ENCODE measurements at regions not wholly inside any gene's neighbourhood (a gene's known extent, or its start where the extent isn't known, plus 50 kb on each side); places are given as distances from the start of the nearest gene placed in this dataset.
A peak's percentile ranks its signal among the peaks of the same experiment; 100 is the strongest.

DNA sequence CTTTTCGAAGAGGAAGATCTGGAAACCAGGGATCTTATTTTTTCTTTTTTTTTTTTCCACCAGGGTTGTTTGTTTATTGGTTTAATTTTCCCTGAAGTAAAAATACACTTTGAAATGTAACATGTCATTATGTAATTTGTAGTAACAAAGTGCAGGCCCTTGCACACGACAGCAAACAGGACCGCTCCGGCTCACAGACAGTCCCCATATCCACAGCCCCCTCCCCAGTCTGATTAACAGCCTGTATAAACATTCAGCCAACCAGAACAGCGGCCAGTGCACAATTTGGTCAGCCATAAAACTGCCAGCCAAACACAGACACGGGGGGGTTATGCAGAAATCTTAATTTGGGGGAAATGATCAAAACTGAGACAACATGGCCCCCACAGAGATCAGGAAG lies 431.6 kb upstream of the NPVF start:
- H3K4me3 ChIP-seq (ENCODE audit: control insufficient read depth, low read depth, low read length), result no peak overlapping the region
- no peak for DNase-seq (ENCODE audit: low read depth)

DNA sequence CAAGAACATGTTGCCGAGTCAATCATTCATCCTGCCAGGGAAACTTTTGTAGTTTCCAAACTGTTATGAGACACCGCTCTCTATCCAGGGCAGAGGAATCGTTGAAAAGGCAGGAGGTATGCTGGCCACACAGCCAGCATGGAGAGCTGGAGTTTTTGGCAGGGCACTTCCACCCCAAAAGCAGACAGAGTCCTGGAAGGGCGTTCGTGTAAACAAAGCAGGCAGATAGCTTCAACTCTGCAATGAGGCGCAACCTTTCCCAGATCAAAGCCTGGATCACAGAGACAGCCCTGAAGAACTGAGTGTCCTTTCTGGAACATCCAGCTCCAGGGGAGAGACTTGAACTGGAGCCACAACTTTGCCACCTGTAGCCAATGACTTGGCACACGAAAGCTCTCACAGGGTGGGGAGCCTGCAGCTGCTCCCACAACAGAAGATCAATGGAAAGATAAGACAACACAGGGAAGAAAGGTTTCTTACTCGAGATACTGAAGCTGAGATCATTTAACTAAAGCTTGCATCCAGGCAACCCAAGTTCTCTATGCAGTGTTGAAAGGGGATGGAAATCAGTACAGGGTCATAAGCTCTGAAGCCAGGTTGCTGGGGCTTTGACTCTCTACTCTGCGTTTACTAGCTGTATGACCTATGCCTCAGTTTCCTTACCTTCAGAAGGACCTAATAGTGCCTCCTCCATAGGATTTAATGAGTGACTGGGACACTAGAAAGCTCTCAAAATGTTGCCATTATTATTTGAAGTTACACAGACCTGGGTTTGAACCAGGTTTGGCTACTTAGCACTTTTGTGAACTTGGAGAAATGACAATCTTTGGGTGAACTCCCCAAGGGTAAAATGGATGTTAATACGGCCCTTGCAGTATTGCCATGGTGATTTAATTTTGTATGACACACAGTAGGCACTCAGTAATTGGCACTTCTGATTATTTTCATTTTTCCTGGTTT lies 434.8 kb upstream of the NPVF start:
- no peak for DNase-seq (ENCODE audit: low read depth)
- no peak overlapping the region for H3K4me3 ChIP-seq (ENCODE audit: control insufficient read depth, low read depth, low read length)
- TF ChIP-seq, protein P1, sequence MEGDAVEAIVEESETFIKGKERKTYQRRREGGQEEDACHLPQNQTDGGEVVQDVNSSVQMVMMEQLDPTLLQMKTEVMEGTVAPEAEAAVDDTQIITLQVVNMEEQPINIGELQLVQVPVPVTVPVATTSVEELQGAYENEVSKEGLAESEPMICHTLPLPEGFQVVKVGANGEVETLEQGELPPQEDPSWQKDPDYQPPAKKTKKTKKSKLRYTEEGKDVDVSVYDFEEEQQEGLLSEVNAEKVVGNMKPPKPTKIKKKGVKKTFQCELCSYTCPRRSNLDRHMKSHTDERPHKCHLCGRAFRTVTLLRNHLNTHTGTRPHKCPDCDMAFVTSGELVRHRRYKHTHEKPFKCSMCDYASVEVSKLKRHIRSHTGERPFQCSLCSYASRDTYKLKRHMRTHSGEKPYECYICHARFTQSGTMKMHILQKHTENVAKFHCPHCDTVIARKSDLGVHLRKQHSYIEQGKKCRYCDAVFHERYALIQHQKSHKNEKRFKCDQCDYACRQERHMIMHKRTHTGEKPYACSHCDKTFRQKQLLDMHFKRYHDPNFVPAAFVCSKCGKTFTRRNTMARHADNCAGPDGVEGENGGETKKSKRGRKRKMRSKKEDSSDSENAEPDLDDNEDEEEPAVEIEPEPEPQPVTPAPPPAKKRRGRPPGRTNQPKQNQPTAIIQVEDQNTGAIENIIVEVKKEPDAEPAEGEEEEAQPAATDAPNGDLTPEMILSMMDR (conservative IDR thresholded peaks at IDR 0.05; ENCODE audit: control insufficient read depth, insufficient read depth, low read depth, low read length), result no peak

More for the DNA sequence above, 431.6 kb upstream of the NPVF start:
- TF ChIP-seq, protein P1 (conservative IDR thresholded peaks at IDR 0.05; ENCODE audit: control insufficient read depth, insufficient read depth, low read depth, low read length), result no peak

DNA sequence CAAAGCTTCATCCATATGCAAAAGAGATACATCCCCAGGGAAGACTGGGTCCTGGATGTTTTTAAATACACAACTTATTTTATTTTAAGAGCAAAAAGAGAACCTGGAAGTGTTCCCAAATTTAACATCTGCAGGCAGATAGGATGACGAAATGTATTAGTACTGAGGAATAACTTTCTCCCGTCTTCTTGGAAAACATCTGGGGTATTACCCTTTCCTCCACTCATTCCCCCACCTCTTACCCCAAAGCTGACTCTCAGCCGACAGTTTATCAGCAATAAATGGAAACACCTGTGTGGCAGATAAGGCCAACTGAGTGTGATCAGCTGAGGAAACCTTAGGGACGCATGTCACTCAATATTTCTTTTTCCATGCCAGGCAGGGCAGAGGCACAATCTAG lies 435.6 kb upstream of the NPVF start:
- TF ChIP-seq, protein P1 (conservative IDR thresholded peaks at IDR 0.05; ENCODE audit: control insufficient read depth, insufficient read depth, low read depth, low read length), result no peak
- H3K4me3 ChIP-seq (ENCODE audit: control insufficient read depth, low read depth, low read length), result no peak overlapping the region
- DNase-seq (ENCODE audit: low read depth), result peak; percentile 53

DNA sequence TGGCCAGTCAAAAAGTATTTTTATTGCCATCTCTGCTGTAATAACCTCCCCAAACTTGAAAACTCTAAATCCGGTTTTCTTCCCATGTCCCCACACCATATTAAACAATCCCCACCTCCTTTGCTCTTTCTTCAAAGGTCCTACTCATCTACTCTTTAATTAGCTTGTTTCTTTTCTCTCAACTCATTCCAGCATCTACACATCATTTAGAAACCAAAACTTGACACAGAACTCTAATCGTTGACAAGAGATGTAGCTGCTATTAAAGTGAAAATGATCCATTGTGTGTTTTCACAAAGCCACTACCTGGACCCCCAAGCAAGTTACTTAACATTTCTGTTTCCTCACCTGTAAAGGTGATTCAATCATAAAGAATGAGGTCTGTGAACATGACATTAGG lies 436.3 kb upstream of the NPVF start:
- TF ChIP-seq, protein P1 (conservative IDR thresholded peaks at IDR 0.05; ENCODE audit: control insufficient read depth, insufficient read depth, low read depth, low read length), result no peak

DNA sequence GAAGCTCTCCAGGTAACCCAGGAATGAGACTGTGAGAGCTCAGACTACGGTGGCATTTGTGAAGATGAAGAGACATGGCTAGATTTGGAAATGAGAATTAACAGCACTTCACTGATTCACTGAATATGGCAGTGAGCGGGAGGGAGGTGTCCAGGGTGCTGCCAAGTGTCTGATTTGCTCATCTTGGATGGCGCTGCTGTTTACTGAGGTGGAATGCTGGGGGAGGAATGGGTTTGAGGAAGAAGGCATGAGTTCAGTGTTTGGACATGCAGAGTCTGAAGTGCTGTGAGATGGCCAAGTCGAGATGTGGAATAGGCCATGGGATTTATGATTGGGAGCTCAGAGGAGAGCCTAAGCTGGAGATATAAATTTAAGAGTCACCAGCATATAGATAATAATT lies 437.1 kb upstream of the NPVF start:
- no peak overlapping the region for H3K4me3 ChIP-seq (ENCODE audit: control insufficient read depth, low read depth, low read length)
- TF ChIP-seq, protein P1 (conservative IDR thresholded peaks at IDR 0.05; ENCODE audit: control insufficient read depth, insufficient read depth, low read depth, low read length), result no peak
- peak; percentile 18 for DNase-seq (ENCODE audit: low read depth)

More for the DNA sequence above, 436.3 kb upstream of the NPVF start:
- H3K4me3 ChIP-seq (ENCODE audit: control insufficient read depth, low read depth, low read length), result no peak overlapping the region
- no peak for DNase-seq (ENCODE audit: low read depth)

DNA sequence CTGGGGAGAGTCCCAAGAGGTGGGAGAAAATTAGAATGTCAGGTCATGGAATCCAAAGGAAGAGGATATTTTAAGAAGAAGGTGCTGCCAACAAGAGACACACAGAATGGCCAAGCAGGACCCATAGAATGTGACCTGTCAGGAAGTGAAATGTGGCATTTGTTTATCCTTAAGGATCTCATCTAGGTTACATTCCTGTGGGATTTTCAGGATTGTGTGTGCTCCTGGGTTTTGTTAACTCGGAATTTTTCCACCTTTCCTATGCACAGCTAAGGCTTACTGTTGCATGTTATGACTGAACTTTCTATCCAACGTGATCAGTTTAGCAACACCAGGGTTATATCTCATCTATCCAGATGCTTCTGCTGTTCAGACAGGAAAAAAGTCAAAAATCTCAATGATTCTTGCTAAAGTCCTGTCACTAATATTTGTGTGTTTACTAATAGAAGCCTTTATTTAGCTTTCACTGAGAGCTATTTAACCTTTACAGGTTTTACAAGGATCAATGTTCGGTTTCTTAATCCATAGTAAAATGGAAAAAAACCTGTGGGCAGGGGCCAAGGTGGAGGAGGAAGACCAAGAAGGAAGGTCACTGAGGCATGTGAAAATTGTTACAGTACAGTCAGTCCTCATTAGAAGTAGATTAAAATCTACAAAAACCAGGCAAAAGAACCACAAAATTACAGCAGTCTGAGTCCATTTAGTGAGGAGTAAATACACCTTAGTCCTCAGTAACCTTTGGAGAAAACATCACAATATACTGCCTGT lies 437.8 kb upstream of the NPVF start:
- DNase-seq (ENCODE audit: low read depth), result no peak
- H3K4me3 ChIP-seq (ENCODE audit: control insufficient read depth, low read depth, low read length), result no peak overlapping the region
- TF ChIP-seq, protein P1 (conservative IDR thresholded peaks at IDR 0.05; ENCODE audit: control insufficient read depth, insufficient read depth, low read depth, low read length), result no peak
